ENCODE measurements at regions not wholly inside any gene's neighbourhood (a gene's known extent, or its start where the extent isn't known, plus 50 kb on each side); places are given as distances from the start of the nearest gene placed in this dataset.
A peak's percentile ranks its signal among the peaks of the same experiment; 100 is the strongest.

- peak in 3 of 4 experiments; percentile 16 to 72 (median 48) for TF ChIP-seq CTCF (IDR thresholded peaks at IDR 0.05)
- TF ChIP-seq POLR2AphosphoS5 (IDR thresholded peaks at IDR 0.05) = peak; percentile 84
These were observed 131.6 kb upstream of the NIPBL start for GRCh38 chr5:36744773-36745589.
